ENCODE measurements at regions not wholly inside any gene's neighbourhood (a gene's known extent, or its start where the extent isn't known, plus 50 kb on each side); places are given as distances from the start of the nearest gene placed in this dataset.

- no peak for DNase-seq
Observed at GRCh38 chr15:47618241-47618640, 99.1 kb upstream of the SEMA6D start.

GRCh38 chr15:47620960-47621681 lies 96.2 kb upstream of the SEMA6D start:
- DNase-seq: no peak

- DNase-seq: no peak
Observed at GRCh38 chr15:47622055-47622454, 95.2 kb upstream of the SEMA6D start.

DNA sequence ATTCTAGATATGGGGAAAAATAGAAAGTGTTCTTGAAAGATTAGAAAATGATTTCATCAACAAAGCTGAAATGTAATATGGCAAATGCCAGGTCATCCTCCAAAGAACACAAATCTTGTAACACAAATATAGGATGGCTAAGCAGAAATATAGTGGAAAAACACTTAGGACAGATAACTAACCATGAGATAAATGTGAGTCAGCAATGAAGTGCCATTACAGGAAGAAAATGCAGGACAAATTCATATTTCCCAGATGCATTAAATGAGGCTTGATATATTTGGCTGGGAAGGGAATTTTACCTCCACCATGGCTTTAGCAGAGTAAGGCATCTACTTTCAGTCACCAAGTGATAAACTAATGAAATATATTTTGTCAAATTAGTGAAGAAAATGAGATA lies 92.8 kb upstream of the SEMA6D start:
- no peak for DNase-seq

- DNase-seq: no peak
Observed at GRCh38 chr15:47639042-47639441, 78.3 kb upstream of the SEMA6D start.

- DNase-seq: no peak
Observed at GRCh38 chr15:47640079-47640478, 77.2 kb upstream of the SEMA6D start.

GRCh38 chr15:47640901-47641300 lies 76.4 kb upstream of the SEMA6D start:
- DNase-seq: no peak

DNA sequence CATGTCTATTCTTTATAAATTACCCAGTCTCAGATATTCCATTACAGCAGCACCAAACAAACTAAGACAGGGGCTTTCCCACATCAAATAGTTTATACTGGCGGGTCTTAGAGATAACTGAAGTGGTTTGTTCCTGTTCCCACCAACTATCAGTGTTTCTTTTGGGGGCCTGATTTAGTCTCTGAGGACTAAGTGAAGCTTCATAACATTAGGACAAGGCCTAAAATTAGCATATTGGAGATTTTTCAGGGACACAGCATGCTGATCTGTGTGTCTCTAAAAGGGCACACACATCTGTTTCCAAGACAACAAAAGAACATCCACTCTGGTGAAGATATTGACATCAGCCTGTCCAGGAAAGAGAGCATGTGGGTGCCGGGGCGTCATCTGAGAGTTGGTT lies 72.6 kb upstream of the SEMA6D start:
- DNase-seq: no peak

GRCh38 chr15:47650564-47650963 lies 66.7 kb upstream of the SEMA6D start:
- no peak for DNase-seq

GRCh38 chr15:47652328-47652727 lies 65.0 kb upstream of the SEMA6D start:
- no peak for DNase-seq

DNA sequence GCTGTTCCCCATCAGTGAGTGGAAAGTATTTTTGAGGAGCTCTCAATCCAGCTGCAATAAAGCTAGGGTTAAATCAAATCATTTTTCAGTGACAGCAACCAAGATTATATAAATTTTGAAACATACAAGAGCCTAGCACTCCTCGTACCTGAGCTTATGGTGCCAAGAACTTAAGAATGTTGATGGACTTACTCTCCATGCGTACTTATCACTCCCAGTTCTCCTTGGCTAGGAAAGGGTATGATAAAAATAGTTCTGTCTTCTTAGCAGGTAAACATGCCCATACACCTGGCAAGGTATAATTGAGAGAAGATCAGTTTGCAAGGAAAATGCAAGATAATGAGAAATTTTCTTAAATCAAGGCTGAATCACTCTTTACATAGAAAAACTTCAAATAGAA lies 64.5 kb upstream of the SEMA6D start:
- DNase-seq: no peak

DNA sequence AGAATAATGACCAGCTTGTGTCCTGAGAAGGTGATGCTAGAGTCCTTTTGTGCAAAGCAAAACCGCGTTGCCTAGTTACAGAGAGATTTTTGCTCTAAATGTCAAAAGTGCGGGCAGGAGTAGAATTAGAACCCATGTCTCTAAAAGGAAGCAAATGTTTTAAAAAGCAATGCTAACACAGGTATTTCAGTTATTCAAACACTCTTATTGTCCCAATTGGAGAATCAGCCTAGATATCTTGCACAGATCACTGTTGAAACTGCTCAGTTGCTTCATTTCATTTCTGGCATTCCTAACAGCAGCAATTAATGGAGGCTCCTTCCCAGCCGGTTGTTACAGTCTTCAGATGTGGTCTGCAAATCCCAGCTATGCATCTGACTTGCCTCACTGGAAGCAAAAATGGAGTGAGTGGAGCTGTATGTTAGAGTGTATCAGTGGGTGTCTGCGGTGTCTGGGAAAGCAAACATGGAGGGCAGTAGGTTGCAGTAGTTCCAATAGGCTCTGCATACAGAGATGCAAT lies 55.6 kb upstream of the SEMA6D start:
- DNase-seq: no peak

DNA sequence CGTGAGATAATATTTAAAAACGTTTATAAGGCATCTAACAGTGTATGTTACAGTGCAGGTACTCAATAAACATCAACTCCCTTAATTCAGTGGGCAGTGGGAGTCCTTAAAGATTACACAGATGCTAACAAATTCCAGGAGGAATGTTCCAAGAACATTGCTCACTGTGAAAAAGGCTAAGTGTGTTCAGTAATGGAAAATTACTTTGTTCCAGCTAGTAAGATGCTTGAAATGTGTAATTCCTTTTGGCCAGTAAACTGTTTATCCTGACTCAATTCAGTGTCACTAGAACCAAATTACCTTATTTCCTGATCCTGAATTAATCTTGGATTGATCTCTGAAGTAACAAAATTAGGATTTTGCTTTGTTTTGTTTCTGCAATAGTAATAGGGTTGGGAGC lies 54.2 kb upstream of the SEMA6D start:
- no peak for DNase-seq
